ENCODE measurements at regions not wholly inside any gene's neighbourhood (a gene's known extent, or its start where the extent isn't known, plus 50 kb on each side); places are given as distances from the start of the nearest gene placed in this dataset.

GRCh38 chr10:33536508-33536907 lies 202.0 kb upstream of the NRP1 start:
- H3K9me2 ChIP-seq (ENCODE audit: low read depth, low read length): no peaks in the 10 kb centered on the region
- 0 out of 2 replicates have a peak, but pooled peaks cover 4% of the 10 kb centered on the region for H3K27me3 ChIP-seq (ENCODE audit: insufficient read depth, low read length)
- no peak overlapping the region for H3K4me3 ChIP-seq (ENCODE audit: low read depth, low read length, poor library complexity, severe bottlenecking)
- H3K9ac ChIP-seq (ENCODE audit: low read length): no peak overlapping the region
- H3K4me2 ChIP-seq (ENCODE audit: low read length): no peak overlapping the region
- no peaks in the 10 kb centered on the region for H3K4me1 ChIP-seq (ENCODE audit: insufficient read depth, low read length, severe bottlenecking)
- H3K9me3 ChIP-seq (ENCODE audit: low read length): no peaks in the 10 kb centered on the region
- no peaks in the 10 kb centered on the region for H3F3A ChIP-seq (ENCODE audit: insufficient read depth, low read length)
- H3K79me2 ChIP-seq (ENCODE audit: insufficient read depth, low read length): no peaks in the 10 kb centered on the region
- H3K36me3 ChIP-seq (ENCODE audit: insufficient read depth, low read length): no peaks in the 10 kb centered on the region
- H3K27ac ChIP-seq (ENCODE audit: low read depth, low read length, poor library complexity, severe bottlenecking): no peak overlapping the region
- no peak for TF ChIP-seq CTCF (IDR thresholded peaks at IDR 0.05; ENCODE audit: low read length)
- TF ChIP-seq EZH2 (IDR thresholded peaks at IDR 0.05; ENCODE audit: borderline replicate concordance, low read length): no peak
- H4K20me1 ChIP-seq (ENCODE audit: insufficient read depth, low read length): no peaks in the 10 kb centered on the region
- H2AFZ ChIP-seq (ENCODE audit: low read length): no peak overlapping the region

GRCh38 chr10:33535866-33536265 lies 201.4 kb upstream of the NRP1 start:
- TF ChIP-seq EZH2 (IDR thresholded peaks at IDR 0.05; ENCODE audit: borderline replicate concordance, low read length) (no peak), CTCF (IDR thresholded peaks at IDR 0.05; ENCODE audit: low read length) (no peak)
- Histone ChIP-seq H3K27ac (ENCODE audit: low read depth, low read length, poor library complexity, severe bottlenecking) (no peak overlapping the region), H3K9ac (ENCODE audit: low read length) (no peak overlapping the region), H3K36me3 (ENCODE audit: insufficient read depth, low read length) (no peaks in the 10 kb centered on the region), H3K4me2 (ENCODE audit: low read length) (no peak overlapping the region), H4K20me1 (ENCODE audit: insufficient read depth, low read length) (no peaks in the 10 kb centered on the region), H3K9me3 (ENCODE audit: low read length) (no peaks in the 10 kb centered on the region), H3K27me3 (ENCODE audit: insufficient read depth, low read length) (0 out of 2 replicates have a peak, but pooled peaks cover 4% of the 10 kb centered on the region), H3F3A (ENCODE audit: insufficient read depth, low read length) (no peaks in the 10 kb centered on the region), H3K79me2 (ENCODE audit: insufficient read depth, low read length) (no peaks in the 10 kb centered on the region), H3K4me1 (ENCODE audit: insufficient read depth, low read length, severe bottlenecking) (no peaks in the 10 kb centered on the region), H3K4me3 (ENCODE audit: low read depth, low read length, poor library complexity, severe bottlenecking) (no peak overlapping the region), H3K9me2 (ENCODE audit: low read depth, low read length) (no peaks in the 10 kb centered on the region), H2AFZ (ENCODE audit: low read length) (no peak overlapping the region)

GRCh38 chr10:33534416-33534815 lies 199.9 kb upstream of the NRP1 start:
- Histone ChIP-seq H3K9me3 (ENCODE audit: low read length) (no peaks in the 10 kb centered on the region), H2AFZ (ENCODE audit: low read length) (no peak overlapping the region), H3K4me1 (ENCODE audit: insufficient read depth, low read length, severe bottlenecking) (no peaks in the 10 kb centered on the region), H3K79me2 (ENCODE audit: insufficient read depth, low read length) (no peaks in the 10 kb centered on the region), H3F3A (ENCODE audit: insufficient read depth, low read length) (no peaks in the 10 kb centered on the region), H4K20me1 (ENCODE audit: insufficient read depth, low read length) (no peaks in the 10 kb centered on the region), H3K36me3 (ENCODE audit: insufficient read depth, low read length) (no peaks in the 10 kb centered on the region), H3K27ac (ENCODE audit: low read depth, low read length, poor library complexity, severe bottlenecking) (no peak overlapping the region), H3K27me3 (ENCODE audit: insufficient read depth, low read length) (0 out of 2 replicates have a peak, but pooled peaks cover 4% of the 10 kb centered on the region), H3K9ac (ENCODE audit: low read length) (no peak overlapping the region), H3K9me2 (ENCODE audit: low read depth, low read length) (no peaks in the 10 kb centered on the region), H3K4me3 (ENCODE audit: low read depth, low read length, poor library complexity, severe bottlenecking) (no peak overlapping the region), H3K4me2 (ENCODE audit: low read length) (no peak overlapping the region)
- no peak for TF ChIP-seq EZH2 (IDR thresholded peaks at IDR 0.05; ENCODE audit: borderline replicate concordance, low read length)
- no peak for TF ChIP-seq CTCF (IDR thresholded peaks at IDR 0.05; ENCODE audit: low read length)

All from OCI-LY1 (cell line).